Brain microvascular endothelial cell (primary cell): ENCODE measurements at regions not wholly inside any gene's neighbourhood (a gene's known extent, or its start where the extent isn't known, plus 50 kb on each side); places are given as distances from the start of the nearest gene placed in this dataset.

Experiments used
- DNase-seq: peaks from one replicate; pipeline ENCODE4 v3.0.0-alpha.2; 2020
- H3K27ac ChIP-seq: fragments of 250-450 bp; sonication (Bioruptor Pico); 2 replicates; pipeline ENCODE4 v1.5.1; 2020; ENCODE audit warnings: mild to moderate bottlenecking, moderate library complexity
- H3K27me3 ChIP-seq: fragments of 250-450 bp; sonication (Bioruptor Pico); replicated peaks from 2 replicates; pipeline ENCODE4 v1.5.1; 2020; ENCODE audit warnings: mild to moderate bottlenecking
- H3K36me3 ChIP-seq: fragments of 250-450 bp; sonication (Bioruptor Pico); replicated peaks from 2 replicates; pipeline ENCODE4 v1.5.1; 2020; ENCODE audit warnings: mild to moderate bottlenecking
- H3K4me3 ChIP-seq: 2 replicates; pipeline ENCODE4 v1.5.1; 2011; ENCODE audit warnings: low read depth, mild to moderate bottlenecking, control low read depth, low read length, moderate library complexity
- in situ Hi-C: cut with HindIII; loops from 2 replicates; pipeline ENCODE4 v1.10.0; 2017; ENCODE audit warnings: low sequenced_read_pairs, low pct_ligation_motif_present
- TF ChIP-seq, protein P1 (sequence below): IDR thresholded peaks from 2 replicates; pipeline ENCODE4 v1.5.1; 2011; ENCODE audit warnings: low read depth, mild to moderate bottlenecking, moderate library complexity, low read length, control low read depth, inconsistent platforms; ENCODE audit errors: missing control alignments

DNA sequence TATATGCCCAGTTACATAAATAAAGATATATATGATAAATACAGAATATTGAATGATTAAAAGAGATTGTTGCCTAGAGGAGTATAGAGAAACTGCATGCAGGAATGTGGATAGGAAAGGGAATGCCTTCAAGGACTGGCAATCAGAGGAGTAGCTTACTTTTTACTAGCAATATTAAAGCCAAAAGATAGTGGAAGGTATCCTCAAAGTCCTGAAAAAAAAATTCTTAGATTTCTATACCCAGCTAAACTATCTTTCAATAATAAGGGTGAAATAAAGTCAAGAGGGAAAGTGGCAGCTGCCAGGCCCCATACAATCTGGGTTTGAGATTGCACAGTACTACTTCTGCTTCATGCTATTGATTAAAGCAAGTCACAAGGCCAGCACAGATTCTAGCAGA, 733.2 kb downstream of the GATA3 start:
- Histone ChIP-seq H3K4me3 (no peak overlapping the region), H3K27me3 (no peaks in the 10 kb centered on the region), H3K36me3 (no peaks in the 10 kb centered on the region), H3K27ac (no peak overlapping the region)
- in situ Hi-C loops, result no loop called here
- DNase-seq, result no peak
- TF ChIP-seq, protein P1, sequence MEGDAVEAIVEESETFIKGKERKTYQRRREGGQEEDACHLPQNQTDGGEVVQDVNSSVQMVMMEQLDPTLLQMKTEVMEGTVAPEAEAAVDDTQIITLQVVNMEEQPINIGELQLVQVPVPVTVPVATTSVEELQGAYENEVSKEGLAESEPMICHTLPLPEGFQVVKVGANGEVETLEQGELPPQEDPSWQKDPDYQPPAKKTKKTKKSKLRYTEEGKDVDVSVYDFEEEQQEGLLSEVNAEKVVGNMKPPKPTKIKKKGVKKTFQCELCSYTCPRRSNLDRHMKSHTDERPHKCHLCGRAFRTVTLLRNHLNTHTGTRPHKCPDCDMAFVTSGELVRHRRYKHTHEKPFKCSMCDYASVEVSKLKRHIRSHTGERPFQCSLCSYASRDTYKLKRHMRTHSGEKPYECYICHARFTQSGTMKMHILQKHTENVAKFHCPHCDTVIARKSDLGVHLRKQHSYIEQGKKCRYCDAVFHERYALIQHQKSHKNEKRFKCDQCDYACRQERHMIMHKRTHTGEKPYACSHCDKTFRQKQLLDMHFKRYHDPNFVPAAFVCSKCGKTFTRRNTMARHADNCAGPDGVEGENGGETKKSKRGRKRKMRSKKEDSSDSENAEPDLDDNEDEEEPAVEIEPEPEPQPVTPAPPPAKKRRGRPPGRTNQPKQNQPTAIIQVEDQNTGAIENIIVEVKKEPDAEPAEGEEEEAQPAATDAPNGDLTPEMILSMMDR, result no peak

DNA sequence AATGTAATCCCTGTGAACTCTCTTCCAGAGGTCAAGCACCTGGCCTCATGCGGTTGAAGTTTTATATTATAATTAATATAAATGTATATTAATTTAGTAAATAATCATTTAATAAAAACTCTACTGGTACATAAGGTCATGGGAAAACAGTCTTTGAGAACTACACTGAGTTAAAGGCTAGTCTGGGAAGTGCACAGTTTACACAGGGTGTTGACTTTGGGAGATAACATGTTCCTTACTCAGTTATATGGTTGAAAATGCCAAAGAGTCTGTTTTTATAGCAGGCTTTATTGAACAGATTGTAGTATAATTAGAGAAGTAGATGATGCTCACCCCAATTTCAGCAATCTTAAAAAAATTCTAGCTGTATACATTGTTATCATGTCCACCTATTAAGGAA, 735.9 kb downstream of the GATA3 start:
- no peak overlapping the region for H3K4me3 ChIP-seq
- in situ Hi-C loops, result no loop called here
- TF ChIP-seq, protein P1, result no peak
- no peaks in the 10 kb centered on the region for H3K27me3 ChIP-seq
- DNase-seq, result no peak
- H3K27ac ChIP-seq, result no peak overlapping the region
- H3K36me3 ChIP-seq, result no peaks in the 10 kb centered on the region

DNA sequence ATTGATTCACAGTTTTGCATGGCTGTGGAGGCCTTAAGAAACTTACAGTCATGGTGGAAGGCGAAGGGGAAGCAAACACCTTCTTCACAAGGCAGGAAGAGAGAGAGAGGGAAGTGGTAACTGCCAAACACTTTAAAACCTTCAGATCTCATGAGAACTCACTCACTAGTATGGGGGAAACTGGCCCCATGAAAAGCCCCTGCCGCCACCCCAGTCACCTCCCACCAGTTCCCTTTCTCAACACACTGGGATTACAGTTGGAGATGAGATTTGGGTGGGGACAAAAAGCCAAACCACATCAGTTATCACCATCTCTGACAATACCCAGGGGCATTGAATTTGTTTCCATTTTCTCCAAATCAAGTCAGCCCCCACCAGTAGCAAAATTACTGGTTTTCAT, 740.4 kb downstream of the GATA3 start:
- TF ChIP-seq, protein P1, result no peak
- H3K27ac ChIP-seq, result no peak overlapping the region
- no peaks in the 10 kb centered on the region for H3K36me3 ChIP-seq
- no peak for DNase-seq
- H3K27me3 ChIP-seq, result no peaks in the 10 kb centered on the region
- in situ Hi-C loops, result no loop called here
- H3K4me3 ChIP-seq, result no peak overlapping the region

DNA sequence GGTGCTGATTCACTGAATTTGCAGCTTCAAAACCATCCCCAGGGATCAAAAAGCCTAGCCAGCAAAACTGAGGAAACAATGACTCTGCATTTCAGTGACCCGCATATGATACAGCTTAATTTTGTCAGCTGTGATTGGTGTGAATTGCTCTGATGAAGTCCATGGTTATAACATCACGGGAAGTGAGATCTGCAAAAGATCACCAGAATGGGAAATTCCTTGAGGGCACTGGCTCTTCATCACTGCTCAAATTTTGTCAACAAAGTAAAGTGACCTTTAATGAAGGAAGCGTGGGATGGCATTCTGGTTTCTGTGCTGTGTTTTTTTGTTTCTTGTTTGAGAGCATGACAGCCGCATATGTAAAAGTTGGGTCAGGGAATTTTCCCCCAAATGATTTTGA, 745.9 kb downstream of the GATA3 start:
- TF ChIP-seq, protein P1, result no peak
- no peak for DNase-seq
- no peak overlapping the region for H3K27ac ChIP-seq
- no peaks in the 10 kb centered on the region for H3K27me3 ChIP-seq
- in situ Hi-C loops, result no loop called here
- H3K4me3 ChIP-seq, result no peak overlapping the region
- H3K36me3 ChIP-seq, result no peaks in the 10 kb centered on the region

DNA sequence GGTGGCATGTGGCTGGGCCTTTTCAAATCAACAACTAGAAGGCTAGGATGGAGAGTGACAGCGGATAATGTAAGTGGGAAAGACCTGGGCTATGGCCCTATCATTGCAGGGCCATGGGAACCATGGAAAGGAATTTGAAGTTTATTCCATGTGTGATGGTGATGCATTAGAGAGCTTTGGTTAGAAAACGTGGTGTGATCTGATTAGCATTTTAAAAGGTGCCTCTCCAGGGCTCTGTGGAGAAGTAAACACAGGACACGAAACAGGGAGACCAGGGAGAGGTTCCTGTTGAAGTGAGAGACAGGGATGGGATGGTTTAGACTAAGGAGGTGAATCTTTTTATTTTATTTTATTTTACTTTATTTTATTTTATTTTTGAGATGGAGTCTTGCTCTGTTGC, 749.5 kb downstream of the GATA3 start:
- DNase-seq, result no peak
- Histone ChIP-seq H3K36me3 (no peaks in the 10 kb centered on the region), H3K4me3 (no peak overlapping the region), H3K27me3 (no peaks in the 10 kb centered on the region), H3K27ac (no peak overlapping the region)
- TF ChIP-seq, protein P1, result no peak
- in situ Hi-C loops, result no loop called here

DNA sequence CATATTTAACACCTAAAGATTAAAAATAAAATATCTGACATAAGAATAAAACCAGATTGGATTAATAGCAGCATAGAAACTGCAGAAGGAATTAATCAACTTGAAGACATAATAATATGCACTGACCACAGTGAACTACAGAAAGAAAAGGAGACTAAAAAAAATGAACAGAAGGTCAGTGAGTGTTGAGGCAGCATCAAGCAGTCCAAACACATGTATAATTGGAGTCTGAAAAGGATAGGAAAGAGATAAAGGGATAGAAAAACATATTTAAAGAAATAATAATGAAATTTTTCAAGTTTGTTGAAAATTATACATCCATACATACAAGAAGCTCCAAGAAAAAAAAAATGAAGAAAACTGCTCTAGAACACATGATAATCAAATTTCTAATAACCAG, 756.2 kb downstream of the GATA3 start:
- in situ Hi-C loops, result no loop called here
- no peak overlapping the region for H3K4me3 ChIP-seq
- H3K36me3 ChIP-seq, result no peaks in the 10 kb centered on the region
- no peak for DNase-seq
- TF ChIP-seq, protein P1, result no peak
- no peak overlapping the region for H3K27ac ChIP-seq
- H3K27me3 ChIP-seq, result no peaks in the 10 kb centered on the region
